DMS 273 (cell line): ENCODE measurements at regions not wholly inside any gene's neighbourhood (a gene's known extent, or its start where the extent isn't known, plus 50 kb on each side); places are given as distances from the start of the nearest gene placed in this dataset.
"Not testable (repeated sequence)": the region's sequence is repeated elsewhere in the genome, so short reads cannot be mapped to it uniquely, and the experiment has no call there.

Experiments used
- DNase-seq: peaks from one replicate; lab custom pipeline; 2025; ENCODE audit not compliant: unreplicated experiment; lab: John Stamatoyannopoulos, UW

DNA sequence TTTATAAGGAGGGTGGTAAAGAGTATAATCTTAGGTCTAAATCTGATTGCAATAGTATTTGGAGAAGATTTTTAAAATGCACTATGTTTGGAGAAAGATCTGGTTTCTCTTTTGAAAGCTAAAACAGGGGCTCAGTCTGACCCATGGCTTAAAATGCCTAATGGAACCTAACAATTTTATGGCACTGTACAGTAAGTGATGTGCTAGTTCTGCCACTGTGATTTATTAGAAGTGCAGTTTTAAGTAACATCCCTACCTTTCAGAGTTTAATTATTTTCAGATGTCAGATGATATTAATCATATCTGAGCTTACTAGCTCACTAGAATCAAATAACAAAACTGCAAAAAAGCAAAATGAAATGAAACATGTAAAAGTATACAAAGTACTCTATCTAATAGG, 514.7 kb upstream of the KCND2 start:
- no peak for DNase-seq

DNA sequence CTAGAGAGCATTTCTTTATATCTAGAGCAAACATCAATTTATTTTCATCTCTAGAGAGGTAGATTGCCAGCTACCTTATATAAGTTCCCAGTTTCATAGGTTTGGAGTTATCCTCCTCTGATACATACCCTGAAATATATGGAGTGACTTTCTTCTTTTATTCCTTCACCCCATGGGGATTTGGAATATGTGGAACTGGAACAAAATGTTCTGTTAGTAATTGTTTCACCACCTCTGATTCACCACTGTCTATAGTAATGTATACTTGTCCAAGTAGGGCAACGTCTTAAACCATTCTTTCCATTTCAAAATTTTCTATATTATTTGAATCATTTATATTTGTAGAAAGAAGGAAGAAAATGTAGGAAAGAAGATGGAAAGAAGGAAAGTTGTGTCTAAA, 511.2 kb upstream of the KCND2 start:
- DNase-seq, result no peak

DNA sequence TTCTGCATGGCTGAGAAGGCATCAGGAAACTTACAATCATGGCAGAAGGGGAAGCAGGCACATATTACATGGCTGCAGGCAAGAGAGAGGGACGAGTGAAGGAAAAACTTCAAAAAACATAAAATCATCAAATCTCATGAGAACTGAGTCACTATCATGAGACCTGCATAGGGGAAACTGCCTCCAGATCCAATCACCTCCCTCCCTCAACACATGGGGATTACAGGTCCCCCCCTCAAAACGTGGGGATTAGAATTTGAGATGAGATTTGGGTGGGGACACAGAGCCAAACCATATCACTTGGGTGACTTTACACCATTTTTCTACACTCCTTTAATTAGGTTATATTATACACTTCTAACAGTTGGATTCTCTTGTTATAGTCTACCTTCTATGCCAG, 490.7 kb upstream of the KCND2 start:
- DNase-seq, result no peak

DNA sequence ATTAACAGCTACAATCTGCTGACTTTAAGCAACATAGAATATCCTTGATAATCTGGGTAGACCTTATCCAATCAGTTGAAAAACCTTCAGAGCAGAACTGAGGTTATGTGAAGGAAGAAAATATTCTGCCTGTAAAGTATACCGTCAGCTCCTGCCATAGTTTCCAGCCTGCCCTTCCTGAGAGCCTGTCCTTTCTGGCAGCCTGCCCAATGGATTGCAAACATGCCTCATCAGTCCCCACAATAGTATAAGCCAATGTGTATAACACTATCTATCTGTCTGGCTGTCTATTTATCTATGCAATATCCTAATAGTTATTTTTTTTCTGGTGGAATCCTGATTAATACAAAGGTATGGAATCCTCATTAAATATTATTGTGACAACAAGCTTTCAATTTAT, 489.2 kb upstream of the KCND2 start:
- DNase-seq, result peak; percentile 26

DNA sequence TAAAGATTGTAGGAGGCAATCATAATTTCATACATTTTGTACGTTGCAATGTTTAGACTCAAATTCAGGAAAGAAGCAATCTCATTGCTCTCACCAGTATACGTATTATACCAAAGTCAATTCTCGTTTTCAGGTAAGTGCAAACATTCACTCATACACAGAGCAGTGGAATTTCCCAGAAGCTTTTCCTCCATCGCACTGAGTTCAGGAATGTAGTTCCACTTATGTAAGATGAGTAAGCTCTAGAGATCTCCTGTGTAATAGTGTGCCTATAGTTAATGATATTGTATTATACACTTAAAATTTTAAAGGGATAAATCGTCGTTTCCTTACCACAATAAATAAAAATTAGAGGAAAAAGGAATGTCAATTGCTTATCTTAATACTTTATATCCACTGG, 470.8 kb upstream of the KCND2 start:
- DNase-seq, result no peak

DNA sequence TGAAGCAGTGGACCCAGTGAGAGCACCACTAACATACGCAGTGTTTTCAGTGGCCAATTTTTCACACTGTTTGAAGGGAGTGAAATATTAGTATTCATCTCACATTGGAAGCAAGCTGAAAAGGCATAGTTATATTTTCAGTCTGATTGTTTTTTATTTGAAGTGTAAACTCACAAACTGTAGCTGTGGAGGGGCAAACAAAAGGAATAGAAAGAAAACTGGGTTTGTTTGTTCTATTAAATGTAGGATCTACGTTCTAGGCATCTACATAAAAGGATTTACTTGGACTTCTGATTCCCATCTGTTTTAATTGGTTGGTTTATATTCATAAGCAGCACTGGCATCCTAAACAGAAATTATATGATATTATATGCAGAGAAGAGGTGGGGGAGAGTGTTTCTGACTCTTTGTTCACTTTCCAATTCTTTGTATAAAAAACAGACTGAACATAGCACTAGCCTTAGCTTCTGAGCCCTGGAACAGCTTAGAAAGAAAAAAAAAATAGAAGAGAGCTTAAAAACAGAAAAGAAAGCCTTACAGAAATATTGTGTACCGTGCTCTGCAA, 447.8 kb upstream of the KCND2 start:
- no peak for DNase-seq

DNA sequence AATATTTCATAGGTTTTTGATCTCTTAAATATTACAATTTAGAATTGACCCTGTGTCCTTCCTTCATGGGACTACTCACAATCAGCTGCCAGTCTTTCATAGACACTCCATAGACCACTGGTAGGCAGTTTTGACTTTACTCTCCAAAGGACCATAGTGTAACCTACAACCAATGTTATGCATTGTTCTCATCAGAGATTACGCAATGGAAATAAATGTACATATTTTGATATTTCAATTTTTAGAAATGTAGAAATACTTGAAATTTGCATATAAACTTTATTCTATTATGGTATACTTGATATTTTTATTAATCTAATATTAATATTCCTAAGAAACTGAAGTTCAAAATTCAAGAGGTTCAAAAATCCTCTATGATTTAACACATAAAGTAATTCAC, 446.4 kb upstream of the KCND2 start:
- no peak for DNase-seq

DNA sequence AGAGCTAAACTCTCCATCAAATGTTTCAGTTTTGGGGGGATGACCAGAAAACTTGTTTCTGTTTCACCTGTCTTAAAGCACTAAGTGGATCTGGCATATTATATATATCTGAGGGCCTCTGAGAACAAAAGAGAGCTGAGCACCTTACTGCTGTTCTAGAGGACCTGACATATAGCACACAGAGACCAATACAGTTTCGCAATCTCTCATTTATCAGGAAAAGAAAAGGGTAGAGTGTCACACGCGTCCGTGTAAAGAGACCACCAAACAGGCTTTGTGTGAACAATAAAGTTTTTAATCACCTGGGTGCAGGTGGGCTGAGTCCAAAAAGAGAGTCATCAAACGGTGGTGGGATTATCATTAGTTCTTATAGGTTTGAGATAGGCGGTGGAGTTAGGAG, 434.5 kb upstream of the KCND2 start:
- no peak for DNase-seq

DNA sequence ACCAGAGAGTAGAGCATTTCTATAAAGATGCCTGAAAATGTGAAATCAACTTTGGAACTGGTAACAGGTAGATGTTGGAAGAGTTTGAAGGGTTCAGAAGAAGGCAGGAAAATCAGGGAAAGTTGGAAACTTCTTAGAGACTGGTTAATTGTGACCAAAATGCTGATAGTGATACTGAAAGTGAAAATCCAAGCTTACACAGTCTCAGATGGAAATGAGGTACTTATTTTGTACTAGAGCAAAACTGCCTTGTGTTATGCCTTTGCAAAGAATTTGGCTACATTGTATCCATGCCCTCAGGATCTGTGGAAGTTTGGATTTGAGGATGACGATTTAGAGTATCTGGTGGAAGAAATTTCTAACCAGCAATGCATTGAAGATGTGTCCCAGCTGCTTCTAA, 430.6 kb upstream of the KCND2 start:
- DNase-seq, result no peak

DNA sequence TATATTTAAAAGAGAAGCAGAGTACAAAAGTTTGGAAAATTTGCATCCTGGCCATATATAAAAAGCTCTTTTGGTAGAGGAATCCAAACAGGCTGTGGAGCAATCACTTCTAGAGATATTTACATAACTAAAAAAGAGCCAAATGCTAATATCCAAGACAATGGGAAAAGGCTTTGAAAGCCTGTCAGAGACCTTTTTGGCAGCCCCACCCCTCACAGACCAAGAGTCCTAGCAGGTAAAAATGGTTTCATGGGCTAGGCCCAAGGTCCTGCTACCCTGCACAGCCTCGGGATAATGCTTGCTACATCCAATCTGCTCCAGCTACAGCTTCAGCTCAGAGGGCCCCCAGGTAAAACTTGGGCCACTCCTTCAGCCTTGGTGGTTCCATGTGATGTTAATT, 430.2 kb upstream of the KCND2 start:
- DNase-seq, result no peak

DNA sequence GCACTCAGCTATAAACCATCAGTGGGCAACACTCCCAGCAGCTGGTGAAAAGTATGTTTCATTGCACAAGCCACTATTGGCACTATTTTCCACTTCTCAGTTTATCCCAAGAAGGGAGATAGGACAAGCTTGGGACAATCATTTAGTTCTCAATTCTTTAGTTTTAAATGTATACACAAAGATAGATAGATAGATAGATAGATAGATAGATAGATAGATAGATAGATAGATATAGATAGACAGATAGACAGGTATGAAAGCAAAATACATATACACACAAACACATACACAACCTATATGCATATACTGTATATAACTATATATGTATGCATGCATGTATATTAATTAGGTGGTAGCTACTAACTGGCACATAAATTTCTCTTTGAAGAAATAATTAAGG, 411.6 kb upstream of the KCND2 start:
- no peak for DNase-seq

DNA sequence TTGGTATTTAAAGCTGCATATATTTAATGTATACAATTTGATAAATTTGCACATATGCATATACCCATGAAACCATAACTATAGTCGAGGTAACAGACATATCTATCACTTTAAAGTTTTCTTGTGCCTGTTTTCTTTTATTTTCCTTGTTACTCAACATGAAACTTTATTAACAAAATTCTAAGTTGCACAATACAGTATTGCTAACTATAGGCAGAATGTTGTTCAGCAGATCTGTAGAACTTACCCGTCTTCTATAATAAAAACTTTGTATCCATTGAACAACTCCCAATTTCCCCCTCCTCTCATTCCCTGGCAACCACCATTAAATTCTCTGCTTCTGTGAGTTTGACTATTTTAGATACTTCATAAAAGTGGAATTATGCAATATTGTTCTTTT, 404.6 kb upstream of the KCND2 start:
- DNase-seq, result no peak

DNA sequence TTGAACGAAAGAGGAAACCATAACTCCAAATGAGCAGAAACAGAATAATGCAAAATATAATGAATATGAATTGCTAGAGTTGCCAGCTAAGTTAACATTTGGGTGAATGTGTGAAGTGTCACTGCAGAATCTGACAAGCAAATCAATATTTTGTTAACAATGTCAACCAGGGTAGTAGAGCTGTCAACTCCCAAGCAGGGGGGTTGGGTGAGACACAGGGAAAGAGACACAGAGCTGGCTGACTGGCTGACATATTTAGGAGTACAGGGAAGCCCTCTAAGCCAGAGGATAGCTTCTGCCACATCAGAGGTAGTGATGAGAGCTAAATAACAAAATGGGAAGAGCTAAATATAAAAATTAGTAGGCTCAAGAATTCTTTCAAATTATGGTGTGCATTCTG, 393.1 kb upstream of the KCND2 start:
- no peak for DNase-seq

DNA sequence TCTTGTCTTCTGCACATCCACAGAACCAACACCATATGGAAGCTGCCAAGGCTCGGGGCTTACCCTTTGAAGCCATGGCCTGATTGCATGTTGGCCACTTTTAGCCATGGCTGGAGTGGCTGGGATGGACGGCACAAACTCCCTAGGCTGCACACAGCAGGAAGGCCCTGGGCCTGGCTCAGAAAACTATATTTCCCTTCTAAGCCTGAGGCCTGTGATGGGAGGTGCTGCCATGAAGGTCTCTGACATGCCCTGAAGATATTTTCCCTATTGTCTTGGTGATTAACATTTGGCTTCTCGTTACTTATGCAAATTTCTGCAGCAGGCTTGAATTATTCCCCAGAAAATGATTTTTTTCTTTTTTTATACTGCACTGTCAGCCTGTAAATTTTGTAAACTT, 387.0 kb upstream of the KCND2 start:
- DNase-seq, result no peak

DNA sequence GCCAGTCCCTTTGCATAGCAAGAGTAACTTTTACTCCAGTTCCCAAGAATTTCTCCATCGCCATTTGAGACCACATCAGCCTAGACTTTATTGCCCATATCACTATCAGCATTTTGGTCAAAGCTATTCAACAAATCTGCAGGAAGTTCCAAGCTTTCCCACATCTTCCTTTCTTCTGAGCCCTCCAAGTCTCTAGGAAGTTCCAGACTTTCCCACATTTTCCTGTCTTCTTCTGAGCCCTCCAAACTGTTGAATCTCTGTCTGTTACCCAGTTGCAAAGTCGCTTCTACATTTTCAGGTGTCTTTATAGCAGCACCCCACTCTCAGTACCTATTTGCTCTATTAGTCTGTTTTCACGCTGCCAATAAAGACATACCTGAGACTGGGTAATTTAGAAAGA, 386.4 kb upstream of the KCND2 start:
- DNase-seq, result not testable (repeated sequence)

DNA sequence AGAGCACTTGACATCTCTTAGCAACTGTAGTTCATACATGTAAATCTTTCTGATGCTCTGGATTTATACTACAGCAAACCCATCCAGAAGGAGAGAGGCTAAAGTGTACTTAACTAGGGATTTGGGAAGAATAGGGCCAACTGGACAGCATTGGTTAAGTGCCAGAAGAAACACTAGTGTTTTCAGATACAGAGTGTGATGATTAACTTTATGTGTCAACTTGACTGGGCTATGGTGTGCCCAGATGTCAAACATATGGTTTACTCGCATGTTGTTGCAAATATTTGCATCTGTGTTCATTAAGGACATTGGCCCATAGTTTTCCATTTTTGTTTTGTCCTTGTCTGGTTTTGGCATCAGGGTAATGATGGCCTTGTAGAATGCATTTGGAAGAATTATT, 384.7 kb upstream of the KCND2 start:
- no peak for DNase-seq

DNA sequence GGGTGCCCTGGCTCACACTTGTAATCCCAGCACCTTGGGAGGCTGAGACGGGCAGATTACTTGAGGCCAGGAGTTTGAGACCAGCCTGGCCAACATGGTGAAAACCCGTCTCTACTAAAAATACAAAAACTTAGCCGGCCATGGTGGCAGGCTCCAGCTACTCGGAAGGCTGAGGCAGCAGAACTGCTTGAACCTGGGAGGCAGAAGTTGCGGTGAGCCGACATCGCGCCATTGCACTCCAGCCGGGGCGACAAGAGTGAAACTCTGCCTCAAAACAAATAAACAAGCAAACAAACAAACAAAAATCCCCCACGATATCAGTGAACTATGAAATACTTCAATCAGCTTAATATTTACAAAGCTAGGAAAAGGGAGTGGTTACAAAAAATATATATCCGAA, 382.3 kb upstream of the KCND2 start:
- no peak for DNase-seq

DNA sequence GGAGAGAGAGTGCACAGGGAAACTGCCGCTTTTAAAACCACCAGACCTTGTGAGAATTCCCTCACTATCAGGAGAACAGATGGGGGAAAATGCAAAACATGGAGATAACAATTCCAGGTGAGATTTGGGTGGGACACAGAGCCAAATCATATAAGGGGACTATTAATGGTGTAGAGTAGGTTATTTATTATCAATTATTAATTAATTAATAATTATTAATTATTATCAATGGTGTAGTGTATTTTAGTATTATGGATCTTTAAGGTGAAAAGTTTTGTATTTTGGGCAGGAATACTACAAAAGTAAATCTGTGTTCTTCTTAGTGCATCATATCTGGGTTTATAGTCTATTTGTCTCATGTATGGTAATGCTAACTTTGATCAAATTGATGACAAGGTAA, 377.7 kb upstream of the KCND2 start:
- DNase-seq, result no peak

DNA sequence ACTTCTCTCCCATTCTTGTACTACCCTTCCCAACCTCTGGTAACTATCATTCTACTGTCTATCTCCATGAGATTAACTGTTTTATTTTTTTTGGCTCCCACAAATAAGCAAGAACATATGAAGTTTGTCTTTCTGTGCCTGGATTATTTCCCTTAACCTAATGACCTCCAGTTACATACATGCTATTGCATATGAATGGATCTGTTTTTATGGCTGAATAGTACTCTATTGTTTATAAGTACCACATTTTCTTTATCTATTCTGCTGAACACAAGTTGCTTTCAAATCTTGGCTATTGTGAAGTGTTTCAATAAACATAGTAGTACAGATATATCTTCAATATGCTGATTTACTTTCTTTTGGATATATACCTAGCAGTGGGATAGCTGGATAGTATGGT, 376.6 kb upstream of the KCND2 start:
- DNase-seq, result no peak

DNA sequence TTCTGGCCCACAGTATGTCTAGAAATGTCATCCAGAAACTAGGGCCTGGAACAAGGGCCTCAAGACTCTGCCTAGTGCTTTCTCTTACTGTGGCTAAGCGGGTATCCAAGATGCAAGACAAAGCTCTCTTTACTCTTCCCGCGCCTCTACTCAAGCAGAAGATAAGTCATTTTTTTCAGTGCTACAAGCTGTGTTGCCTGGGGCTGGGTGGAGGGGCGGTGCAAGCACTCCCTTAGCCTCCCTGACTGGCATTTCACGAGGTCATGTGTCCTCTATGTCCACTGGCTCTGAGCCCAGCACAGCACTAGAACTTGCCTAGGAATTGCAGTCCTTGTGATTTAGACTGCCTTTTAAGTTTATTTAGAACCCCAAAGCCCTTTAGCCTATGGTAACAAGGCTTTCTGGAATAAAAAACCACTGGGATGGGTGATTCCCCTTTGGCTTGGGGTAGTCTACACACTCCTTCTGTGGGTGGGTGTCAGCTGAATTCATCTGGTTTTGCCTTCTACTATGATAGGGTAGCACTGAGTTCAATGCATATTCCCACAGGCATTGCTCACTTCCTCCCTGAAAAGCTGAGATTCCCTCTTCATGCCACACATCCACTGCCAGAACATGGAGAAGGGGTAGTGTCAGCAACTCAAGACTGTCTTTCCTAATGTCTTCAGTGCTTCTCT, 371.8 kb upstream of the KCND2 start:
- no peak for DNase-seq

DNA sequence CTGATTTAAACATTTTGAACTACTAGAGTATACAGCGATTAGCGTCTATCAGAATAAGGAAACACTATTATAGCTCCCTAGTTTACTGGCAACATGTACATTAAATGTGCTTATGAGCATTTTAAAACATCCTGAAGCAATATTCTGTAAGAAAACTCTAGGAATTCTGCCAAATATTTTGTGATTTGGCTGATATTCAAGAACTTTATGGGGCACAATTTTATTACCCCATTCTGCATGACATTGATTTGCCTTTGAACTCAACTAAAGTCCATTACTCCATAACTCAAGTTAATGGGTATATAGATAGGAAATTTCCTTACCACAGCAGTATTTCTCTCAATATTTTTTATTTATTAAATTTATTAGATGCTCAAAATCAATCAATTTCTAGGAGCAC, 369.9 kb upstream of the KCND2 start:
- DNase-seq, result no peak

DNA sequence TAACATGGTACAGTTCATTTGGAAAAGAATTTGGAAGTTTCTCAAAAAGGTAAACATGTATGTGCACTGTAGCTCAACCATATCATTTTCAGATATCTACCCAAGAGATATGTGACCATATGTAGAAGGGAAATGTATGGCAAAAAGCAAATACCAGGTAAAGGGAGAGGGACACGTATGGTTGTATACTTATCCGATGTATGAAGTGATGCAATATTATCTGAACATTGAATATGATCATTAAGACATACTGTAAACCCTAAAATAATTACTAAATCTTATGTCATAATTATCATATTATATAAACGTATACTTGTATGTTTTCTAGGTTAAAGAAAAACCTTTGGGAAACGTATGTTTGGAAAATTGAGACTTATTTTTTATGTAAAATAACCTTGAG, 367.5 kb upstream of the KCND2 start:
- DNase-seq, result no peak

DNA sequence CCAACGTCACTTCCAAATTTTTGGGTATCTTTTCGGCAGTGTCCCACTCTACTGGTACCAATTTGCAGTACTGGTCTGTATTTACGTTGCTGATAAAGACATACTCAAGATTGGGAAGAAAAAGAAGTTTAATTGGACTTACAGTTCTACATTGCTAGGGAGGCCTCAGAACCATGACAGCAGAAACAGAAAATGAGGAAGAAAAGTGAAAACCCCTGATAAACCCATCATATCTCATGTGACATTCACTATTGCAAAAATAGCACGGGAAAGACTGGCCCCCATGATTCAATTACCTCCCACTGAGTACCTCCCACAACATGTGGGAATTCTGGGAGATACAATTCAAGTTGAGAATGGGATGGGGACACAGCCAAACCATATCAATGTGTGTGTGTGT, 364.0 kb upstream of the KCND2 start:
- no peak for DNase-seq
